IMR-90 (cell line): ENCODE measurements at regions not wholly inside any gene's neighbourhood (a gene's known extent, or its start where the extent isn't known, plus 50 kb on each side); places are given as distances from the start of the nearest gene placed in this dataset.

Experiments
- ATAC-seq: fragments of 200-7000 bp; cut with Tn5 transposase; 2 replicates; pipeline ENCODE4 v1.9.1; 2020; ENCODE audit warnings: low read depth, mild to moderate bottlenecking, moderate library complexity
- BruUV-seq: library from RNA; stranded (reverse); fragments of 400-500 nt; replicated peaks from 2 replicates; lab custom pipeline; 2021; lab: Mats Ljungman, UMichigan
- CTCF ChIA-PET: fragments of 300-600 bp; formaldehyde crosslinking; extraction: SDS; loops from one replicate; lab custom pipeline; 2021; ENCODE audit warnings: antibody characterized with exemption; lab: Yijun Ruan, JAX
- POLR2A ChIA-PET: fragments of 300-600 bp; sonication (Branson Sonifier 250); formaldehyde crosslinking; loops from one replicate; lab custom pipeline; 2022; ENCODE audit warnings: antibody characterized with exemption; ENCODE audit not compliant: unreplicated experiment; lab: Charles Lee
- DNase-seq: peaks from one replicate; pipeline ENCODE4 v3.0.0; 2013
- H2AFZ ChIP-seq: replicated peaks from 2 replicates; pipeline ENCODE3; 2013; ENCODE audit warnings: low read length, mild to moderate bottlenecking; ENCODE audit not compliant: poor library complexity
- H2AK5ac ChIP-seq: 2 replicates; pipeline ENCODE4 v1.6.1; 2013; ENCODE audit warnings: low read depth, low read length, inconsistent platforms
- H2AK9ac ChIP-seq: replicated peaks from 2 replicates; pipeline ENCODE3; 2013; ENCODE audit warnings: mild to moderate bottlenecking, low read depth, low read length, moderate library complexity; ENCODE audit not compliant: poor library complexity
- H2BK120ac ChIP-seq: 2 replicates; pipeline ENCODE4 v1.6.1; 2013; ENCODE audit warnings: low read depth, low read length, inconsistent platforms
- H2BK15ac ChIP-seq: 3 replicates; pipeline ENCODE4 v1.6.1; 2013; ENCODE audit warnings: low read depth, low read length, inconsistent platforms
- H2BK20ac ChIP-seq: 2 replicates; pipeline ENCODE4 v1.6.1; 2013; ENCODE audit warnings: low read depth, mild to moderate bottlenecking, inconsistent platforms, low read length, moderate library complexity
- H2BK5ac ChIP-seq: 2 replicates; pipeline ENCODE4 v1.6.1; 2013; ENCODE audit warnings: mild to moderate bottlenecking, low read depth, low read length, inconsistent platforms; ENCODE audit not compliant: poor library complexity, severe bottlenecking
- H3K14ac ChIP-seq: replicated peaks from 2 replicates; pipeline ENCODE4 v1.6.1; 2013; ENCODE audit warnings: low read depth, low read length, inconsistent platforms
- H3K18ac ChIP-seq: 2 replicates; pipeline ENCODE4 v1.6.1; 2013; ENCODE audit warnings: low read depth, low read length, control low read depth
- H3K23ac ChIP-seq: 2 replicates; pipeline ENCODE4 v1.6.1; 2013; ENCODE audit warnings: low read depth, low read length, inconsistent platforms
- H3K27ac ChIP-seq: 2 replicates; pipeline ENCODE4 v1.5.1; 2013; ENCODE audit warnings: mild to moderate bottlenecking, control low read depth, low read length; ENCODE audit not compliant: insufficient read depth
- H3K27me3 ChIP-seq: 2 replicates; pipeline ENCODE4 v1.6.1; 2013; ENCODE audit warnings: low read length; ENCODE audit not compliant: control insufficient read depth, insufficient read depth
- H3K36me3 ChIP-seq: 2 replicates; pipeline ENCODE4 v1.6.1; 2013; ENCODE audit warnings: low read length, mixed read lengths; ENCODE audit not compliant: control insufficient read depth, insufficient read depth
- H3K4ac ChIP-seq: 2 replicates; pipeline ENCODE4 v1.6.1; 2013; ENCODE audit warnings: low read depth, low read length, inconsistent platforms
- H3K4me1 ChIP-seq: 2 replicates; pipeline ENCODE4 v1.6.1; 2013; ENCODE audit warnings: low read length, mixed read lengths; ENCODE audit not compliant: control insufficient read depth, insufficient read depth
- H3K4me2 ChIP-seq: 2 replicates; pipeline ENCODE4 v1.6.1; 2013; ENCODE audit warnings: low read depth, mild to moderate bottlenecking, control low read depth, low read length, moderate library complexity
- H3K4me3 ChIP-seq: 2 replicates; pipeline ENCODE4 v1.5.1; 2013; ENCODE audit warnings: low read depth, mild to moderate bottlenecking, control low read depth, low read length, moderate library complexity; ENCODE audit not compliant: insufficient read depth
- H3K56ac ChIP-seq: 2 replicates; pipeline ENCODE4 v1.6.1; 2013; ENCODE audit warnings: low read length, inconsistent platforms; ENCODE audit not compliant: insufficient read depth; ENCODE audit errors: extremely low read depth
- H3K79me1 ChIP-seq, 2 experiments: 2 replicates each; pipeline ENCODE4 v1.6.1; 2013; ENCODE audit warnings: low read length in 2 of 2, inconsistent platforms in 1 of 2, low read depth in 1 of 2
- H3K9ac ChIP-seq: 2 replicates; pipeline ENCODE4 v1.6.1; 2013; ENCODE audit warnings: low read depth, low read length, control low read depth
- H3K9me1 ChIP-seq: 2 replicates; pipeline ENCODE4 v1.6.1; 2013; ENCODE audit warnings: low read length, inconsistent platforms; ENCODE audit not compliant: insufficient read depth
- H3K9me3 ChIP-seq: 2 replicates; pipeline ENCODE4 v1.6.1; 2013; ENCODE audit warnings: low read length; ENCODE audit not compliant: control insufficient read depth, insufficient read depth
- H4K20me1 ChIP-seq: 2 replicates; pipeline ENCODE4 v1.6.1; 2013; ENCODE audit warnings: low read length, inconsistent platforms; ENCODE audit not compliant: insufficient read depth
- H4K5ac ChIP-seq: 2 replicates; pipeline ENCODE4 v1.6.1; 2013; ENCODE audit warnings: mild to moderate bottlenecking, low read depth, low read length, control low read depth
- H4K8ac ChIP-seq, 2 experiments: 2 replicates each; pipeline ENCODE4 v1.6.1; 2013; ENCODE audit warnings: low read depth in 2 of 2, low read length in 2 of 2, control low read depth in 1 of 2, inconsistent platforms in 1 of 2
- H4K91ac ChIP-seq: 2 replicates; pipeline ENCODE4 v1.6.1; 2013; ENCODE audit warnings: low read depth, low read length, inconsistent platforms; ENCODE audit not compliant: insufficient read depth
- BHLHE40 ChIP-seq: fragments of 150-350 bp; IDR thresholded peaks from 2 replicates; pipeline ENCODE4 v1.6.1; 2016; ENCODE audit warnings: mild to moderate bottlenecking, low read depth, low read length
- CHD1 ChIP-seq: IDR thresholded peaks from 2 replicates; pipeline ENCODE4 v1.6.1; 2012; ENCODE audit warnings: low read depth, low read length, improper control_type of control experiment
- FOS ChIP-seq: fragments of 150-350 bp; IDR thresholded peaks from 2 replicates; pipeline ENCODE4 v1.6.1; 2016; ENCODE audit warnings: low read depth, low read length
- MAFK ChIP-seq: IDR thresholded peaks from 2 replicates; pipeline ENCODE4 v1.6.1; 2012; ENCODE audit warnings: low read depth, low read length, improper control_type of control experiment
- MAZ ChIP-seq: IDR thresholded peaks from 2 replicates; pipeline ENCODE4 v1.6.1; 2012; ENCODE audit warnings: low read depth, mild to moderate bottlenecking, low read length, improper control_type of control experiment, moderate library complexity, borderline replicate concordance
- RAD21 ChIP-seq: IDR thresholded peaks from 2 replicates; pipeline ENCODE4 v1.6.1; 2012; ENCODE audit warnings: low read length, improper control_type of control experiment
- RCOR1 ChIP-seq: IDR thresholded peaks from 2 replicates; pipeline ENCODE4 v1.6.1; 2012; ENCODE audit warnings: mild to moderate bottlenecking, low read length, improper control_type of control experiment; ENCODE audit not compliant: insufficient replicate concordance
- RFX5 ChIP-seq: IDR thresholded peaks from 2 replicates; pipeline ENCODE4 v1.8.0; 2012; ENCODE audit warnings: low read depth, mild to moderate bottlenecking, low read length, moderate library complexity
- SMC3 ChIP-seq: fragments of 150-350 bp; IDR thresholded peaks from 2 replicates; pipeline ENCODE4 v1.6.1; 2016; ENCODE audit warnings: low read depth, mild to moderate bottlenecking, antibody characterized with exemption, low read length, moderate library complexity
- WGBS, 2 experiments: methylation state at CpG; one replicate each; pipeline versions ENCODE4 v1.1.5 to v1.1.7; 2013; ENCODE audit warnings: missing lambda C conversion rate in 2 of 2; ENCODE audit not compliant: insufficient read length in 1 of 2; ENCODE audit errors: extremely low coverage in 2 of 2; 5-methylcytosine and 5-hydroxymethylcytosine counted together
- dilution Hi-C: fragments of 300-500 bp; cut with HindIII; formaldehyde crosslinking; loops from one replicate; pipeline ENCODE4 v1.14.3; 2018; ENCODE audit warnings: low sequenced_read_pairs; ENCODE audit not compliant: unreplicated experiment
- in situ Hi-C: fragments of 300-500 bp; cut with MboI; formaldehyde crosslinking; loops from 3 replicates; pipeline ENCODE4 v1.14.3; 2019; ENCODE audit warnings: low sequenced_read_pairs, inconsistent platforms, mixed read lengths
- intact Hi-C: fragments of 100-400 bp; cut with micrococcal nuclease; formaldehyde crosslinking; loops from 2 replicates; pipeline ENCODE4 v1.10.0; 2022
- TF ChIP-seq, protein P1 (sequence below): conservative IDR thresholded peaks from 2 replicates; pipeline ENCODE4 v1.5.1; 2012; ENCODE audit warnings: mild to moderate bottlenecking, low read depth, low read length, improper control_type of control experiment
- TF ChIP-seq, protein P2 (sequence below): fragments of 150-350 bp; IDR thresholded peaks from 2 replicates; pipeline ENCODE4 v1.6.1; 2016; ENCODE audit warnings: low read depth, mild to moderate bottlenecking, low read length, moderate library complexity, borderline replicate concordance
- TF ChIP-seq, protein P3 (sequence below): fragments of 150-350 bp; IDR thresholded peaks from 2 replicates; pipeline ENCODE4 v1.6.1; 2017; ENCODE audit warnings: mild to moderate bottlenecking, antibody characterized with exemption, low read length, low read depth

- ATAC-seq (no peak), DNase-seq (no peak)
- no CpG with 5 or more reads among the region's 6 CpGs for WGBS, 2 experiments
- Histone ChIP-seq H2BK20ac (no peak overlapping the region), H3K27ac (no peak overlapping the region), H2AFZ (no peak overlapping the region), H3K4me2 (no peak overlapping the region), H3K36me3 (no peaks in the 10 kb centered on the region), H3K79me1 (no peaks in the 10 kb centered on the region), H2AK5ac (no peak overlapping the region), H3K9me1 (no peaks in the 10 kb centered on the region), H3K56ac (no peak overlapping the region), H3K4me3 (no peak overlapping the region), H3K18ac (no peak overlapping the region), H4K5ac (no peak overlapping the region), H3K27me3 (no peaks in the 10 kb centered on the region), H2AK9ac (no peak overlapping the region), H2BK15ac (no peak overlapping the region), H3K9me3 (no peaks in the 10 kb centered on the region; the same call in 1 of the 2 replicates), H2BK5ac (no peak overlapping the region), H3K4me1 (no peaks in the 10 kb centered on the region), H4K20me1 (no peaks in the 10 kb centered on the region), H3K4ac (no peak overlapping the region), H3K9ac (no peak overlapping the region), H4K91ac (no peak overlapping the region), H3K23ac (no peak overlapping the region), H2BK120ac (no peak overlapping the region), H4K8ac (no peak overlapping the region), H3K14ac (no peak overlapping the region)
- ChIA-PET POLR2A (no interaction called here), CTCF (no interaction called here)
- intact Hi-C loops (no loop called here), in situ Hi-C loops (no loop called here), dilution Hi-C loops (no loop called here)
- BruUV-seq: no TSS peak
- no peak for TF ChIP-seq BHLHE40
- TF ChIP-seq MAZ: no peak
- TF ChIP-seq, protein P1, sequence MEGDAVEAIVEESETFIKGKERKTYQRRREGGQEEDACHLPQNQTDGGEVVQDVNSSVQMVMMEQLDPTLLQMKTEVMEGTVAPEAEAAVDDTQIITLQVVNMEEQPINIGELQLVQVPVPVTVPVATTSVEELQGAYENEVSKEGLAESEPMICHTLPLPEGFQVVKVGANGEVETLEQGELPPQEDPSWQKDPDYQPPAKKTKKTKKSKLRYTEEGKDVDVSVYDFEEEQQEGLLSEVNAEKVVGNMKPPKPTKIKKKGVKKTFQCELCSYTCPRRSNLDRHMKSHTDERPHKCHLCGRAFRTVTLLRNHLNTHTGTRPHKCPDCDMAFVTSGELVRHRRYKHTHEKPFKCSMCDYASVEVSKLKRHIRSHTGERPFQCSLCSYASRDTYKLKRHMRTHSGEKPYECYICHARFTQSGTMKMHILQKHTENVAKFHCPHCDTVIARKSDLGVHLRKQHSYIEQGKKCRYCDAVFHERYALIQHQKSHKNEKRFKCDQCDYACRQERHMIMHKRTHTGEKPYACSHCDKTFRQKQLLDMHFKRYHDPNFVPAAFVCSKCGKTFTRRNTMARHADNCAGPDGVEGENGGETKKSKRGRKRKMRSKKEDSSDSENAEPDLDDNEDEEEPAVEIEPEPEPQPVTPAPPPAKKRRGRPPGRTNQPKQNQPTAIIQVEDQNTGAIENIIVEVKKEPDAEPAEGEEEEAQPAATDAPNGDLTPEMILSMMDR: no peak
- TF ChIP-seq, protein P2, sequence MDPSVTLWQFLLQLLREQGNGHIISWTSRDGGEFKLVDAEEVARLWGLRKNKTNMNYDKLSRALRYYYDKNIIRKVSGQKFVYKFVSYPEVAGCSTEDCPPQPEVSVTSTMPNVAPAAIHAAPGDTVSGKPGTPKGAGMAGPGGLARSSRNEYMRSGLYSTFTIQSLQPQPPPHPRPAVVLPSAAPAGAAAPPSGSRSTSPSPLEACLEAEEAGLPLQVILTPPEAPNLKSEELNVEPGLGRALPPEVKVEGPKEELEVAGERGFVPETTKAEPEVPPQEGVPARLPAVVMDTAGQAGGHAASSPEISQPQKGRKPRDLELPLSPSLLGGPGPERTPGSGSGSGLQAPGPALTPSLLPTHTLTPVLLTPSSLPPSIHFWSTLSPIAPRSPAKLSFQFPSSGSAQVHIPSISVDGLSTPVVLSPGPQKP: no peak
- no peak for TF ChIP-seq CHD1
- no peak for TF ChIP-seq RAD21
- TF ChIP-seq FOS: no peak
- TF ChIP-seq, protein P3, sequence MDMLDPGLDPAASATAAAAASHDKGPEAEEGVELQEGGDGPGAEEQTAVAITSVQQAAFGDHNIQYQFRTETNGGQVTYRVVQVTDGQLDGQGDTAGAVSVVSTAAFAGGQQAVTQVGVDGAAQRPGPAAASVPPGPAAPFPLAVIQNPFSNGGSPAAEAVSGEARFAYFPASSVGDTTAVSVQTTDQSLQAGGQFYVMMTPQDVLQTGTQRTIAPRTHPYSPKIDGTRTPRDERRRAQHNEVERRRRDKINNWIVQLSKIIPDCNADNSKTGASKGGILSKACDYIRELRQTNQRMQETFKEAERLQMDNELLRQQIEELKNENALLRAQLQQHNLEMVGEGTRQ: no peak
- no peak for TF ChIP-seq RCOR1
- no peak for TF ChIP-seq RFX5
- no peak for TF ChIP-seq SMC3
- no peak for TF ChIP-seq MAFK
Measured at GRCh38 chr4:36411338-36411737, 129.9 kb downstream of the DTHD1 start.
